ENCODE measurements at regions not wholly inside any gene's neighbourhood (a gene's known extent, or its start where the extent isn't known, plus 50 kb on each side); places are given as distances from the start of the nearest gene placed in this dataset.

GRCh38 chr6:125509477-125509876 lies 207.7 kb upstream of the HDDC2 start:
- TF ChIP-seq POLR2AphosphoS5 (IDR thresholded peaks at IDR 0.05; ENCODE audit: insufficient read depth in 1 of 2, low read depth in 1 of 2) (no peak), CTCF (IDR thresholded peaks at IDR 0.05) (no peak)

All from vagina (tissue), 2 donors.